Ishikawa (cell line): ENCODE measurements at regions not wholly inside any gene's neighbourhood (a gene's known extent, or its start where the extent isn't known, plus 50 kb on each side); places are given as distances from the start of the nearest gene placed in this dataset.

Experiments
- EGR1 ChIP-seq: IDR thresholded peaks from 2 replicates; pipeline ENCODE4 v1.6.1; 2012
- REST ChIP-seq: IDR thresholded peaks from 2 replicates; pipeline ENCODE4 v1.6.1; 2012; ENCODE audit warnings: low read depth, mild to moderate bottlenecking
- ZBTB7A ChIP-seq: IDR thresholded peaks from 2 replicates; pipeline ENCODE4 v1.6.1; 2012; ENCODE audit warnings: low read depth

GRCh38 chr7:113787106-113787505 is 131.7 kb downstream of the PPP1R3A start:
- TF ChIP-seq ZBTB7A (no peak), EGR1 (no peak), REST (no peak)
